GM12891 (cell line): ENCODE measurements at regions not wholly inside any gene's neighbourhood (a gene's known extent, or its start where the extent isn't known, plus 50 kb on each side); places are given as distances from the start of the nearest gene placed in this dataset.

Experiments used
- PAX5 ChIP-seq: IDR thresholded peaks from 2 replicates; pipeline ENCODE4 v1.6.1; 2011; ENCODE audit warnings: low read length, moderate library complexity, mild to moderate bottlenecking; ENCODE audit not compliant: insufficient read depth, severe bottlenecking
- POLR2AphosphoS5 ChIP-seq: IDR thresholded peaks from 2 replicates; pipeline ENCODE4 v1.6.1; 2011; ENCODE audit warnings: low read depth, low read length, control low read depth
- TAF1 ChIP-seq: IDR thresholded peaks from 2 replicates; pipeline ENCODE4 v1.6.1; 2011; ENCODE audit warnings: low read depth, low read length, control low read depth

DNA sequence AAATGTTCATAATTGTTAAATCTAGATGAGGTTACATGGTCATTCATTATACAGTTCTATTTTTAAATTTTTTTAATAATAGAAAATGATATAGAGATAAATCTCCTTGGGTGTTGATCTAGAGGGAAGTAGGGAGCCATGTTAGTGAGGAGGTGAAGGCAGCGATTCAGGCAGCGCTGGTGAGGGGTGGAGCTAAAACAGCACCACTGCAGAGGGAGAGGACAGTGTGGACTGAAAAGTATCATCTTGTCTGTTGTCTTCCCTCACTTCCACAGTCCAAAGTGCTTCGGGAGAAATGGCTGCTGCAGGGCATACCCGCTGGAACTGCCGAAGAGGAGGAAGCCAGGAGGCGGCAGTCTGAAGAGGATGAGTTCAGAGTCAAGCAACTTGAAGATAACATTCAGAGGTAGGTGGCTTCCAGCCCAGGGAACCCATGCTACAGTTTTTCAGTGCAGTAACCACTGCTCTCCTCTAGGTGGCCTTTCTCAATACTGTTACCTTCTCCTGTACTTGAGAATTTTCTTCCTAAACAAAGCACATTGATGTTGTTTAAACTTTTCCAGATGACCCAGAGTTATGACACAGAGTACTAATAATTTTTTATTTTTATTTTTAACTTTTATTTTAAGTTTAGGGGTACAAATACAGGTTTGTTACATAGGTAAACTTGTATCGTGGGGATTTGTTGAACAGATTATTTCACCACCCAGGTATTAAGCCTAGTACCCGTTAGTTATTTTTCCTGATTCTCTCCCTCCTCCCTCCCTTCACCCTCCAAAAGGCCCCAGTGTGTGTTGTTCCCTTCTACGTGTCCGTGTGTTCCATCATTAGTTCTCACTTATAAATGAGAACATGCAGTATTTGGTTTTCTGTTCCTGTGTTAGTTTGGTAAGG, 100.5 kb downstream of the PALM2AKAP2 start:
- TF ChIP-seq TAF1: no peak
- TF ChIP-seq POLR2AphosphoS5: no peak
- TF ChIP-seq PAX5: no peak
